Type B pancreatic cell (in vitro differentiated cells): ENCODE measurements at regions not wholly inside any gene's neighbourhood (a gene's known extent, or its start where the extent isn't known, plus 50 kb on each side); places are given as distances from the start of the nearest gene placed in this dataset.
"Not testable (repeated sequence)": the region's sequence is repeated elsewhere in the genome, so short reads cannot be mapped to it uniquely, and the experiment has no call there.

Experiments
- DNase-seq: peaks from one replicate; pipeline ENCODE4 v3.0.0; 2021; ENCODE audit warnings: mixed read lengths; ENCODE audit not compliant: unreplicated experiment; ENCODE audit errors: extremely low spot score
- H3K27ac Mint-ChIP-seq: 2 replicates; pipeline ENCODE4 v1.8.0; 2021; ENCODE audit warnings: mild to moderate bottlenecking, mixed read lengths
- H3K27me3 Mint-ChIP-seq: 2 replicates; pipeline ENCODE4 v1.8.0; 2021; ENCODE audit warnings: mixed read lengths
- H3K36me3 Mint-ChIP-seq: 2 replicates; pipeline ENCODE4 v1.8.0; 2021; ENCODE audit warnings: mixed read lengths
- H3K4me1 Mint-ChIP-seq: one replicate; pipeline ENCODE4 v1.8.0; 2021; ENCODE audit warnings: mixed read lengths; ENCODE audit not compliant: unreplicated experiment
- H3K4me3 Mint-ChIP-seq: 2 replicates; pipeline ENCODE4 v1.8.0; 2021; ENCODE audit warnings: mild to moderate bottlenecking, mixed read lengths
- H3K9me3 Mint-ChIP-seq: 2 replicates; pipeline ENCODE4 v1.8.0; 2021; ENCODE audit warnings: mixed read lengths
- TF ChIP-seq, protein P1 (sequence below): fragments of 200-600 bp; sonication (generic); conservative IDR thresholded peaks from 2 replicates; pipeline ENCODE4 v1.5.0; 2021; ENCODE audit warnings: antibody characterized with exemption, mild to moderate bottlenecking

DNA sequence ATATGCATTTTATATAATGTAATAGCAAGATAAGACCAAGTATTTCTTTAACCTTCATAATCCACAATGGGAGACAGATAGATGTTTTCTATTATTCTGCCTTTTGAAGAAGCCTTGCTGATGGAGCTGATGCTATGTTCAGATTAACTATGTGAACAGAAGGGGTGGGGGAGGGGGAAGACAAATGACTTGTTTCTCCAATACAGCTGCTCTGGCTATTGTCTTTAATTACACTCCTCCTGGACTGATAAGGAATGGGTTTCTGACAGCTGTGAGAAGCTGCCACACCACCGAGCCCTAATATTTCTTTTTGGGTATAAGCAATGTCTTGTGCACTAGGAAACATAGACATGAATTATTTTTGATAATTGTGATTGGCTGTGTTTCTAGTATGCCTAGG, 62.0 kb downstream of the CAVIN4 start:
- Mint-ChIP-seq H3K27ac (no peak overlapping the region), H3K4me3 (no peak overlapping the region), H3K27me3 (peaks cover 7% of the 10 kb centered on the region), H3K4me1 (no peaks in the 10 kb centered on the region), H3K9me3 (no peaks in the 10 kb centered on the region), H3K36me3 (no peaks in the 10 kb centered on the region)
- no peak for DNase-seq
- TF ChIP-seq, protein P1, sequence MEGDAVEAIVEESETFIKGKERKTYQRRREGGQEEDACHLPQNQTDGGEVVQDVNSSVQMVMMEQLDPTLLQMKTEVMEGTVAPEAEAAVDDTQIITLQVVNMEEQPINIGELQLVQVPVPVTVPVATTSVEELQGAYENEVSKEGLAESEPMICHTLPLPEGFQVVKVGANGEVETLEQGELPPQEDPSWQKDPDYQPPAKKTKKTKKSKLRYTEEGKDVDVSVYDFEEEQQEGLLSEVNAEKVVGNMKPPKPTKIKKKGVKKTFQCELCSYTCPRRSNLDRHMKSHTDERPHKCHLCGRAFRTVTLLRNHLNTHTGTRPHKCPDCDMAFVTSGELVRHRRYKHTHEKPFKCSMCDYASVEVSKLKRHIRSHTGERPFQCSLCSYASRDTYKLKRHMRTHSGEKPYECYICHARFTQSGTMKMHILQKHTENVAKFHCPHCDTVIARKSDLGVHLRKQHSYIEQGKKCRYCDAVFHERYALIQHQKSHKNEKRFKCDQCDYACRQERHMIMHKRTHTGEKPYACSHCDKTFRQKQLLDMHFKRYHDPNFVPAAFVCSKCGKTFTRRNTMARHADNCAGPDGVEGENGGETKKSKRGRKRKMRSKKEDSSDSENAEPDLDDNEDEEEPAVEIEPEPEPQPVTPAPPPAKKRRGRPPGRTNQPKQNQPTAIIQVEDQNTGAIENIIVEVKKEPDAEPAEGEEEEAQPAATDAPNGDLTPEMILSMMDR: no peak

DNA sequence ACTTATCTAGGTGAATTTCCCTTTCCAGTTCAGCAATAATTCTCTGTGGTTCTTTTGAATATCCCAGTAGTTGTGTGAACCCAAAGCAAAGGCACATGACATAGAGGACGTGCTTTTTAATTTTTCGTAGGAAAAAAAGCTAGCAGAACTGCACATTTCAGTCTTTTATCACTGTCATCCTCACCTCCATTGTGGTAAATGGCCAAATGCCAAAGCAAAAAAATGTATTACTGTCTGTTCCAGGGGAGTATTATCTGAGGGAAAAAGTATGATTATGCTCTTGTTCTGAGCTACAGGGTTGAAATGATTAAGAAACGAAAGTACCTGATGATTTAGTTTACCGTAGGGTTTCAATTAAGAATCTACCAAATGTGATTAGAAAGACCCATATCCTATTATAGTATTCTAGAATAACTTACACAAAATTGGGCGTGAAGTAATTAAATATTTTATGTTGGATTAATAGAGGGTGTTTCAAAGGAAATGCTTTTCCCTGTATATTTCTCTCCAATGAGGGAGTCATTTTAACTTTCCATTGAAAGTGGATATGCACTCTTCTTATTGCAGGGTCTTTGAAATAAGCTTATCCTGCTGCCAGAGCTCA, 62.7 kb downstream of the CAVIN4 start:
- Mint-ChIP-seq H3K27ac (no peak overlapping the region), H3K4me3 (no peak overlapping the region), H3K9me3 (peaks cover 5% of the 10 kb centered on the region), H3K27me3 (peaks cover 13% of the 10 kb centered on the region), H3K4me1 (no peaks in the 10 kb centered on the region), H3K36me3 (no peaks in the 10 kb centered on the region)
- TF ChIP-seq, protein P1: no peak
- DNase-seq: no peak

DNA sequence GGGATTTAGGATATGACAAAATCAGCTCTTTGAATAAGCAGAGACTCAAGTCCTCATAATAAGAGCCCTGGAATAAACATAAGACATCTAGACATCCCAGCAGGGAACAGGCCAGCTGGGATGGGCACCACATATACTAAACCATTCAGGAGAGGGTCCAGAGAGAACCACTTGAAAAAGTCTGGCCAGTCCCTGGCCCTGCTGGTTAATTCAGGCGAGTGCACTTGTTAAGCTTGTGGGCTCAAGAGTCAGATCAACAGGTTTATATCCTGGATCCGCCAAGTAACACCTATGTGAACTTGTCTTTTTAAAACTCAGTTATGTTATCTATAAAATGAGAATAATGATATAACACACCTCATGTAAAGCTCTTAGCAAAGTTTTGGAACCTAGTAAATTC, 63.3 kb downstream of the CAVIN4 start:
- TF ChIP-seq, protein P1: no peak
- no peaks in the 10 kb centered on the region for H3K4me1 Mint-ChIP-seq
- H3K4me3 Mint-ChIP-seq: no peak overlapping the region

DNA sequence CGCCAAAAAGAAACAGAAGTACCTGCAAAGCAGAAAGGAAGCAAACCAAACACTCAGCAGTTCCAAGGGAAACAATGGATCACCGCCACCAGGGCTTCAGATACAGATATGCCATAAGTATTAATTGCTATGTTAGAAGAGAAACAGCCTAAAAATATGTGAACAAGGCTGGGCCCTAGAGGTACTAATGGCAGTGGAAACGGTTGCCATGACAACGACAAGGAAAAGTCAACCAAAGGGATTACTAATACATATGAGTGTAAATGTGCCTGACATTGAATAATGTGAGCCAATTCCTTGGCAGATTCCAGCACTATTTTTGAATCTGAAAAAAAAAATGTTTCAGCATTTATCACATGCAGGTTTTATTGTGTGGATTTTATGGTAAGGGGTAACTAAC, 75.0 kb downstream of the CAVIN4 start:
- TF ChIP-seq, protein P1: no peak
- H3K4me1 Mint-ChIP-seq: no peaks in the 10 kb centered on the region
- H3K9me3 Mint-ChIP-seq: peaks cover 4% of the 10 kb centered on the region
- no peaks in the 10 kb centered on the region for H3K27me3 Mint-ChIP-seq
- H3K36me3 Mint-ChIP-seq: no peaks in the 10 kb centered on the region
- DNase-seq: no peak
- no peak overlapping the region for H3K4me3 Mint-ChIP-seq
- no peak overlapping the region for H3K27ac Mint-ChIP-seq

More for the DNA sequence above, 63.3 kb downstream of the CAVIN4 start:
- H3K36me3 Mint-ChIP-seq: no peaks in the 10 kb centered on the region
- no peak overlapping the region for H3K27ac Mint-ChIP-seq
- H3K27me3 Mint-ChIP-seq: peaks cover 13% of the 10 kb centered on the region
- no peak for DNase-seq
- peaks cover 5% of the 10 kb centered on the region for H3K9me3 Mint-ChIP-seq

DNA sequence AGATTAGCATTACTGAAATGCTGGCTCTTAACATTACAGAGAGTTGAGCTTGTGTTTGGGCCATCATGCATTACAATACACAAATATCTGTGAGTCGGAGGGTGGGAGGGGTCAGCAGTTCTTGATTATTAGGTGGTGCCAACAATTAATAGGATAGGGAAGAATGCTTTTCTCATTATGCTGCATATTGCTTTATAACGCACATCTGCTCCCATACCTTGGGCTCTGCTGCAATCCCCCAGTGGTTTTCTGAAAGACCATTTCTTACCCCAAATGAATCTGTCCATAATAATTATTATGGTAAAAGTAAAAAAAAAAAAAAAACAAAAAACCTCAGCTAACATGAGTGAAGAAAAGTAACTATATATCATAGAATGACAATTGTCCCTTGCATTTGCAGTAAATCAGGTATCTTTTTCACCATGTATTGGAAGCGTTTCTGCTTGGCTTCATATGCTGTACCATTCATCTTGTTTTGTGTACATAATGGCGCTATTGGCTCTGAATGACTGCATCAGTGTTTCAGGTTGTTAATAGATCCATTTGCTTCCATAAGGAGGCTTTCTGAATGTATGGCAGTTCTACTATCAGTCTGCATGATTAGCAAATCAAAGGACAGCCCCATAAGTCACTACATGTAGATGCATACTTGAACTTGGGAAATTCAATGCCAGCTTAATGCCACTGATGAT, 75.9 kb downstream of the CAVIN4 start:
- H3K4me3 Mint-ChIP-seq: no peak overlapping the region
- no peak overlapping the region for H3K27ac Mint-ChIP-seq
- TF ChIP-seq, protein P1: no peak
- H3K4me1 Mint-ChIP-seq: no peaks in the 10 kb centered on the region
- no peak for DNase-seq
- no peaks in the 10 kb centered on the region for H3K27me3 Mint-ChIP-seq
- no peaks in the 10 kb centered on the region for H3K36me3 Mint-ChIP-seq
- peaks cover 4% of the 10 kb centered on the region for H3K9me3 Mint-ChIP-seq

DNA sequence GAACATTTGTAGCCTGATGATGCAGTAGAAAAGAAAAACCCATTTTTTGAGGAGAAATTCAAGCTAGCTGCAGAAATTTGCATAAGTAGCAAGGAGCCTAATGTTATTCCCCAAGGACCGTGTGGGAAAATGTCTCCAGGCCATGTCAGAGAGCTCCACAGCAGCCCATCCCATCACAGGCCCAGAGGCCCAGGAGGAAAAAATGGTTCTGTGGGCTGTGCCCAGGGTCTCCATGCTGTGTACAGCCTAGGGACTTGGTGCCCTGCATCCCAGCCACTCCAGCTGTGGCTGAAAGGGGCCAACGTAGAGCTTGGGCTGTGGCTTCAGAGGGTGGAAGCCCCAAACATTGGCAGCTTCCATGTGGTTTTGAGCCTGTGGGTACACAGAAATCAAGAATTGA, 79.0 kb downstream of the CAVIN4 start:
- not testable (repeated sequence) for H3K27me3 Mint-ChIP-seq, H3K36me3 Mint-ChIP-seq, H3K4me1 Mint-ChIP-seq, DNase-seq, H3K9me3 Mint-ChIP-seq, H3K27ac Mint-ChIP-seq, H3K4me3 Mint-ChIP-seq
